ENCODE measurements at regions not wholly inside any gene's neighbourhood (a gene's known extent, or its start where the extent isn't known, plus 50 kb on each side); places are given as distances from the start of the nearest gene placed in this dataset.

GRCh38 chr5:174247301-174247700 is 201.8 kb downstream of the NSG2 start:
- intact Hi-C loops (cut with micrococcal nuclease; ENCODE audit: unreplicated experiment) (no loop called here), in situ Hi-C loops (cut with HindIII; ENCODE audit: low pct_unique_long_range_greater_than_20kb, low sequenced_read_pairs) (no loop called here)
- Histone ChIP-seq H3K27me3 (ENCODE audit: control insufficient read depth, insufficient read depth, low read length) (peaks cover 12% of the 10 kb centered on the region), H3K27ac (ENCODE audit: low read length) (no peak overlapping the region), H3K36me3 (ENCODE audit: control insufficient read depth, insufficient read depth, low read length) (no peaks in the 10 kb centered on the region), H3K9me3 (ENCODE audit: control insufficient read depth, insufficient read depth, low read depth, low read length) (no peaks in the 10 kb centered on the region), H3K4me1 (ENCODE audit: control insufficient read depth, insufficient read depth, low read length) (no peaks in the 10 kb centered on the region), H3K4me3 (ENCODE audit: low read depth in 2 of 2, low read length in 2 of 2) (no peak overlapping the region)
- POLR2A ChIA-PET: no interaction called here
- no peak for ATAC-seq
- CTCF ChIA-PET: no interaction called here
- no TSS peak for BruUV-seq (replicated peaks)
- no peak for DNase-seq (ENCODE audit: low read depth, low spot score)
- TF ChIP-seq CTCF (IDR thresholded peaks at IDR 0.05) (no peak), REST (IDR thresholded peaks at IDR 0.05; ENCODE audit: insufficient read depth in 1 of 2, low read depth in 2 of 2, low read length in 1 of 2) (no peak), POLR2AphosphoS5 (IDR thresholded peaks at IDR 0.05; ENCODE audit: low read depth, low read length) (no peak), TCF7L2 (IDR thresholded peaks at IDR 0.05; ENCODE audit: low read depth, low read length) (no peak), SIN3A (IDR thresholded peaks at IDR 0.05; ENCODE audit: borderline replicate concordance, insufficient read depth, low read depth, low read length) (no peak)

GRCh38 chr5:174251305-174252000 is 205.9 kb downstream of the NSG2 start:
- ChIA-PET CTCF (no interaction called here), POLR2A (no interaction called here)
- H3K36me3 ChIP-seq (ENCODE audit: control insufficient read depth, insufficient read depth, low read length): no peaks in the 10 kb centered on the region
- no peak overlapping the region for H3K4me3 ChIP-seq (ENCODE audit: low read depth in 2 of 2, low read length in 2 of 2)
- TF ChIP-seq POLR2AphosphoS5 (IDR thresholded peaks at IDR 0.05; ENCODE audit: low read depth, low read length) (no peak), TCF7L2 (IDR thresholded peaks at IDR 0.05; ENCODE audit: low read depth, low read length) (no peak), CTCF (IDR thresholded peaks at IDR 0.05) (no peak), REST (IDR thresholded peaks at IDR 0.05; ENCODE audit: insufficient read depth in 1 of 2, low read depth in 2 of 2, low read length in 1 of 2) (no peak), SIN3A (IDR thresholded peaks at IDR 0.05; ENCODE audit: borderline replicate concordance, insufficient read depth, low read depth, low read length) (no peak)
- no peaks in the 10 kb centered on the region for H3K4me1 ChIP-seq (ENCODE audit: control insufficient read depth, insufficient read depth, low read length)
- BruUV-seq (replicated peaks): no TSS peak
- H3K27me3 ChIP-seq (ENCODE audit: control insufficient read depth, insufficient read depth, low read length): peaks cover 5% of the 10 kb centered on the region
- H3K9me3 ChIP-seq (ENCODE audit: control insufficient read depth, insufficient read depth, low read depth, low read length): no peaks in the 10 kb centered on the region
- H3K27ac ChIP-seq (ENCODE audit: low read length): no peak overlapping the region
- intact Hi-C loops (cut with micrococcal nuclease; ENCODE audit: unreplicated experiment) (no loop called here), in situ Hi-C loops (cut with HindIII; ENCODE audit: low pct_unique_long_range_greater_than_20kb, low sequenced_read_pairs) (no loop called here)
- DNase-seq (ENCODE audit: low read depth, low spot score) (no peak), ATAC-seq (no peak)

Data from Panc1 (cell line).